ENCODE measurements at regions not wholly inside any gene's neighbourhood (a gene's known extent, or its start where the extent isn't known, plus 50 kb on each side); places are given as distances from the start of the nearest gene placed in this dataset.

GRCh38 chr3:182045736-182046135 is 334.0 kb downstream of the SOX2 start:
- Histone ChIP-seq H3K4me2 (ENCODE audit: low read depth, low read length) (no peak overlapping the region), H2BK20ac (ENCODE audit: low read depth, low read length) (no peak overlapping the region), H4K5ac (ENCODE audit: low read depth, low read length) (no peak overlapping the region), H4K8ac (ENCODE audit: low read depth in 2 of 2, low read length in 2 of 2) (no peak overlapping the region), H3K4me1 (ENCODE audit: control insufficient read depth, insufficient read depth, low read length) (no peaks in the 10 kb centered on the region), H3K9me3 (ENCODE audit: control insufficient read depth, insufficient read depth, low read length) (peaks cover 5% of the 10 kb centered on the region), H3K56ac (ENCODE audit: extremely low read depth, insufficient read depth, low read length) (no peak overlapping the region), H3K9ac (ENCODE audit: low read depth, low read length) (no peak overlapping the region), H3K4ac (ENCODE audit: low read depth, low read length) (no peak overlapping the region), H3K36me3 (ENCODE audit: control insufficient read depth, insufficient read depth, low read length) (no peaks in the 10 kb centered on the region), H2AFZ (replicated peaks; ENCODE audit: low read length, poor library complexity) (no peak overlapping the region), H3K27me3 (ENCODE audit: control insufficient read depth, insufficient read depth, low read length) (no peaks in the 10 kb centered on the region), H2BK120ac (ENCODE audit: low read depth, low read length) (no peak overlapping the region), H3K23ac (ENCODE audit: low read depth, low read length) (no peak overlapping the region), H2AK9ac (replicated peaks; ENCODE audit: low read depth, low read length, poor library complexity) (no peak overlapping the region), H3K9me1 (ENCODE audit: insufficient read depth, low read length) (no peaks in the 10 kb centered on the region), H4K20me1 (ENCODE audit: insufficient read depth, low read length) (no peaks in the 10 kb centered on the region), H3K79me1 (ENCODE audit: low read depth in 1 of 2, low read length in 2 of 2) (no peaks in the 10 kb centered on the region), H3K4me3 (ENCODE audit: insufficient read depth, low read depth, low read length) (no peak overlapping the region), H3K18ac (ENCODE audit: low read depth, low read length) (no peak overlapping the region), H2AK5ac (ENCODE audit: low read depth, low read length) (no peak overlapping the region), H4K91ac (ENCODE audit: insufficient read depth, low read depth, low read length) (no peak overlapping the region), H3K27ac (ENCODE audit: insufficient read depth, low read length) (no peak overlapping the region), H2BK5ac (ENCODE audit: low read depth, low read length, poor library complexity, severe bottlenecking) (no peak overlapping the region), H3K14ac (replicated peaks; ENCODE audit: low read depth, low read length) (no peak overlapping the region), H2BK15ac (ENCODE audit: low read depth, low read length) (no peak overlapping the region)
- DNase-seq: no peak
- no TSS peak for BruUV-seq (replicated peaks)
- POLR2A ChIA-PET (ENCODE audit: unreplicated experiment): no interaction called here
- no CpG with 5 or more reads among the region's 2 CpGs for WGBS, 2 experiments (ENCODE audit: extremely low coverage in 2 of 2, insufficient read length in 1 of 2)
- intact Hi-C loops (cut with micrococcal nuclease) (no loop called here), in situ Hi-C loops (cut with MboI; ENCODE audit: low sequenced_read_pairs) (no loop called here), dilution Hi-C loops (cut with HindIII; ENCODE audit: low sequenced_read_pairs, unreplicated experiment) (no loop called here)
- TF ChIP-seq NFE2L2 (IDR thresholded peaks at IDR 0.05; ENCODE audit: low read depth, low read length) (no peak), FOS (IDR thresholded peaks at IDR 0.05; ENCODE audit: low read depth, low read length) (no peak)
- CTCF ChIA-PET: no interaction called here
- no peak for ATAC-seq (ENCODE audit: low read depth)
